Rectal smooth muscle tissue (tissue), 1 donor: ENCODE measurements at regions not wholly inside any gene's neighbourhood (a gene's known extent, or its start where the extent isn't known, plus 50 kb on each side); places are given as distances from the start of the nearest gene placed in this dataset.

Experiments used
- H3K27ac ChIP-seq: one replicate; pipeline ENCODE4 v1.7.0; 2013; ENCODE audit warnings: low read depth, low read length, inconsistent platforms
- H3K27me3 ChIP-seq: one replicate; pipeline ENCODE4 v1.7.0; 2013; ENCODE audit warnings: low read length; ENCODE audit not compliant: control insufficient read depth, insufficient read depth
- H3K36me3 ChIP-seq: one replicate; pipeline ENCODE4 v1.7.0; 2013; ENCODE audit warnings: low read length; ENCODE audit not compliant: control insufficient read depth, insufficient read depth
- H3K4me1 ChIP-seq: one replicate; pipeline ENCODE4 v1.7.0; 2013; ENCODE audit warnings: low read length; ENCODE audit not compliant: control insufficient read depth, insufficient read depth
- H3K4me3 ChIP-seq: one replicate; pipeline ENCODE4 v1.7.0; 2013; ENCODE audit warnings: low read length
- H3K9ac ChIP-seq: one replicate; pipeline ENCODE4 v1.7.0; 2013; ENCODE audit warnings: low read length

DNA sequence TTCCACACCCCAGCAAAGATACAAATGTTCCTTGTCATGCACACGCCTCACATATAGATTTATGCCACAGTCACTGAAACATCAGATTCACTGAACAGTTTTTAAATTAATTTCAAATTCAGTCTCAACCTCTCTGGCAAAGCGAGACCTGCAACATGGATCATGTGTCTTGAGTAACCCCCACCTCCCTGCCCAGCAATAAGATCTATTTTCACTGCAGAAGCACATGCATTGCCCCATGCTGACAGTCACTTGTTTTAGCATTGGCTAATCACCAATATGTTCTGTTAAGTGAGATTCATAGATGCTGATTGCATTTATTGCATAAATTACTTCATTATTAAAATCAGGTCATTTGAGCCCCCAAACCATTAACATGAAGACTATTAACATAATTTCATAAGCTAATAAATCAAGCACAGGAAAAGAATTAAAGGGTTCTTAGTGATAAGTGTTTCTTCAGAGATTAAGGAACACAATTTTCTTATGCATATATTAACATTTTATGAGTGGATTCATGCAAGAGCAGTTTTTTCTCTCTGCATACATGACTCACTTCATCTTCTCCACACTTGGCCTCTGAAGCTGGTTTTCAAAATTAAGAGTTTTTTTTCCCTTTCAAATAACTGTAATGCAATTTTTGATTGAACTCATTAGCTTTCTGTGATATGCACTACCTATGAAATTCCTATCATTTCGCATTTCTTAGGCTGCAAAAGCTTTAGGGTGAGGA, 173.2 kb upstream of the SOX4 start:
- H3K4me1 ChIP-seq = no peaks in the 10 kb centered on the region
- H3K9ac ChIP-seq = no peak overlapping the region

DNA sequence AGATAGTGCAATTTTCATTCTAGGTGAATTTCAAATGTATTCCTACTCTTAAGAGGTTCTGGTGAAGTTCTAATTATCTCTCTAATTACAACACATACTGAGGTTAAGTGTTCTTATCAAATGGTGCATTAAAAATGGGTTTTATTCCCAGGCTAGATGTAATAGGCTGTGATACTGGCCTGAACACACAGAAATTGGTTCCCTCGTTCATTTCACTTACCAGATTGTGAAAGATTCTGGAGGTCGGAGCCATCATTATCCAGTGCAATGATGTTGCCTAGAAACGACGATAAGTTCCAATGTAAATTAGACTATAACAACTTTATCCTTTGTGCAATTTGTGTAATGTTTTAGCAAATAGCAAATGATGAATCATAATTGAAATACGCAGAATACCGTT, 172.6 kb upstream of the SOX4 start:
- Histone ChIP-seq H3K27me3 (no peaks in the 10 kb centered on the region), H3K4me1 (no peaks in the 10 kb centered on the region), H3K27ac (no peak overlapping the region), H3K36me3 (no peaks in the 10 kb centered on the region), H3K9ac (no peak overlapping the region), H3K4me3 (no peak overlapping the region)

More for the DNA sequence above, 173.2 kb upstream of the SOX4 start:
- no peak overlapping the region for H3K27ac ChIP-seq
- no peaks in the 10 kb centered on the region for H3K27me3 ChIP-seq
- no peak overlapping the region for H3K4me3 ChIP-seq
- no peaks in the 10 kb centered on the region for H3K36me3 ChIP-seq

DNA sequence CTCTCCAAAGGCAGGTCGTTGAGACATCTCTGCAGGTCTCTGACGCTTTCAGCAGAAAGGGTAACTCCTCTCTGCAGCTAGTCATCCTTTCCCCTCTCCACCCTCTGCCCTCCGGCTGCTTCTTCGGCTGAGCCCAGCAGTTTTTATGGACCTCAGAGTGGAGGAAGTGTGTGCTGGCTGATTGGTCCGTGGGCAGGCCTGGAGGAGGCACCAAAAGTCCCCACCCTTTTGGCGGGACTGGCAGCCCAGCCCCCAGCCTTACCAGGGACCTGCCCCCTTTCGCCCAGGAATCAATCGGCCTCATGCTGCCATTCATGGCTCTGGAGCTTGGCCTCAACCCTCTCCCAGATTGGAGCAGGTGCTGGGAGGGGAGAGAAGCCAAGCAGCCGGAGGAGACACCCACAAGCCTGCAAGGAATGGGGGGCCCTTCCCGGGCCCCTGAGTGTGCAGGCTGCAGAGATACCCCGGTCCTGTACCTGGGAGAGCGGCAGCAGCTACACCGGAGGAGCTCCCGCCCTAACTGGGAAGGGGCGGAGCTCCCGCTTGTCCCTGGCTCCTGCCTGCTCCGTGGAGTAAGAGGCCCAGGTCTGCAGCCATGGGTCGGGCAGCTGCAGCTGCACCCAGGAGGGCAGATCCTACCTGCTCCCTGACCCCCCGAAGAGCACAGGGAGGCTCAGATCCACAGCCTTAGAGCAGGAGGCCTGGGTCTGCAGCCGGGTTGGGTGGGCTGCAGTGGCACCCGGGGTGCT, 170.3 kb upstream of the SOX4 start:
- H3K27ac ChIP-seq = no peak overlapping the region

DNA sequence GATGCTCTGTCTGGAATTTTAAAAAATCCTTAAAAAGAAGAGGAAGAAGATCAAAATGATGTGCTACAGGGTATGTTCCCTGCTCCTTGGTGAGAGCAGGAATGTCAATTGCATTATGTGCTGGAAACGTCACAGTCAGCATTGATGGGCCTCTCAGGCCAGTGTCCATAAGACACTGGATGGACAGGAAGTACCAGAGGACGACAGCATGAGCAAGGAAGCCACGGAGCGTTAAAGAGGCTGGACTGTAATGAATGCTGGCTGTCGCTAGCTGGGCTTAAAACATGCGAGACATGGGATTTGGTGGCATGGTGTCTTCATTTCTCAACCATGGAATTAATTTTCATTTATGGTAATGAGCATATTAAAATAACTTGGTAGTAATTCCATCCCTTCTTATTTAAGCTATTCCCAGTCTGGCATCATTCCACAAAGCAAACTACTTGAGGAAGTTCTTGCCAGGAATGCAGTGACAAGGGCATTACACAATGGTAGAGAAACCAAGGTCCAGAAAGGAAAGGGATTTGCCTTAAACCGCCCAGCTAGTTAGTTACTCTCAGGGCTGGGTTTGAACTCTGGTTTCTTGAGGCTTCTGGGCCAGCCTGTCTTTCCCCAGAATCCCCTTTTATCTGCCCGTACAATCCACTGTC, 166.6 kb upstream of the SOX4 start:
- Histone ChIP-seq H3K4me1 (no peaks in the 10 kb centered on the region), H3K36me3 (no peaks in the 10 kb centered on the region), H3K27ac (no peak overlapping the region), H3K27me3 (no peaks in the 10 kb centered on the region), H3K4me3 (no peak overlapping the region), H3K9ac (no peak overlapping the region)

More for the DNA sequence above, 170.3 kb upstream of the SOX4 start:
- no peak overlapping the region for H3K9ac ChIP-seq
- H3K27me3 ChIP-seq = no peaks in the 10 kb centered on the region
- H3K4me1 ChIP-seq = no peaks in the 10 kb centered on the region
- H3K4me3 ChIP-seq = no peak overlapping the region
- H3K36me3 ChIP-seq = no peaks in the 10 kb centered on the region

DNA sequence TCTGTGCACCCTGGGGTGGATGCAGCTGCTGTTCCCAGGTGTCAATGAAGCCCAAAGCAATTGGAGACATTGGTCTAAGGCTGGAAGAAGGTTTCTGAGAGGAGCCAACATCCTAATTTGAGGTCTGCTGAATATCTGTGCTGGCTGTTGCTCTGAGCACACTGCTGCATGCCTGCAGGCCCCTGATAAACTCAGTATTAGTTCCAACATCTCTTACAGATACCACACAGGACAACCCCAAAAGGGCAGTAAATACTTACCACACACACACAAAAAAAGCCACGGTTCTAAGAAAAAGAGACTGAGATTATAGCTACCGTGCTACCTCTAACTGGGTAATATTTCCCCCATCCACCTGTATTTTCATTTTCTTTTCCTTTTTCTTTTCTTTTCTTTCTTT, 164.3 kb upstream of the SOX4 start:
- Histone ChIP-seq H3K36me3 (no peaks in the 10 kb centered on the region), H3K4me3 (no peak overlapping the region), H3K9ac (no peak overlapping the region), H3K27me3 (no peaks in the 10 kb centered on the region), H3K4me1 (no peaks in the 10 kb centered on the region), H3K27ac (no peak overlapping the region)

DNA sequence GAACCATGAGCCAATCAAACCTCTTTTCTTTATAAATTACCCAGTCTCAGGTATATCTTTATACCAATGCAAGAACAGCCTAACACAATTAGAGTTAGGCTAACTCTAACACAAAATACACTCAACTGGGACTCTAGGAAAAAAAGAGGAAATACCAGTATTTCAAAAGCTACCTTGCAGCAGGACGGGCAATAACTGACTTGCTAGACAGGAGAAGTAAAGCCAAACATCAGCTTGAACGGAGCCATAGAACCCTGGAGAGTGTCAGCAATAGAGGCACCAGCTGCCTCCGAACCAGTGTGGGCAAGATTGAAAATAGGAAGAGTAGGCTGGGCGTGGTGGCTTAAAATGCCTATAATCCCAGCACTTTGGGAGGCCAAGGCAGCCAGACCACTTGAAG, 162.0 kb upstream of the SOX4 start:
- Histone ChIP-seq H3K36me3 (no peaks in the 10 kb centered on the region), H3K9ac (no peak overlapping the region), H3K4me1 (no peaks in the 10 kb centered on the region), H3K4me3 (no peak overlapping the region), H3K27me3 (no peaks in the 10 kb centered on the region), H3K27ac (no peak overlapping the region)

DNA sequence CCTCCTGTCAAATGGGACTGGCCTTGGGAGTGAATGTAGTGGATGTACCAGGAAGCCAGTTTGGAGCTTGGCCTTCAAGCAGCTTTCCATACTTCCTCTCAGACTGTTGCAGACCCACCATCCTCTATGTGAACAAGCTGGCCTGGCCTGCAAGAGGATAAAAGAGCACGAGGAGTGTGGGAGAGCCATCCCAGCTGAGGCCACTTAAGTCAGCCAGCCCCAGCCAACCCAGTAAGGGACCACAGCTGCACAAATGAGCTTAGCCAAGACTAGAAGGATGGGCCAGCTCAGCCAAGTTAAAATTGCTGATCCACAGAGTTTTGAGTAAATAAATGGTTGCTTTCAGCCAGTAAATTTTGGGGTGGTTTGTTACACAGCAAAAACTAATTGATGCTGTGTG, 156.9 kb upstream of the SOX4 start:
- Histone ChIP-seq H3K27ac (no peak overlapping the region), H3K27me3 (no peaks in the 10 kb centered on the region), H3K9ac (no peak overlapping the region), H3K36me3 (no peaks in the 10 kb centered on the region), H3K4me1 (no peaks in the 10 kb centered on the region), H3K4me3 (no peak overlapping the region)

GRCh38 chr6:21437581-21437980, 156.0 kb upstream of the SOX4 start:
- Histone ChIP-seq H3K4me1 (no peaks in the 10 kb centered on the region), H3K9ac (no peak overlapping the region), H3K27me3 (no peaks in the 10 kb centered on the region), H3K36me3 (no peaks in the 10 kb centered on the region), H3K4me3 (no peak overlapping the region), H3K27ac (no peak overlapping the region)

DNA sequence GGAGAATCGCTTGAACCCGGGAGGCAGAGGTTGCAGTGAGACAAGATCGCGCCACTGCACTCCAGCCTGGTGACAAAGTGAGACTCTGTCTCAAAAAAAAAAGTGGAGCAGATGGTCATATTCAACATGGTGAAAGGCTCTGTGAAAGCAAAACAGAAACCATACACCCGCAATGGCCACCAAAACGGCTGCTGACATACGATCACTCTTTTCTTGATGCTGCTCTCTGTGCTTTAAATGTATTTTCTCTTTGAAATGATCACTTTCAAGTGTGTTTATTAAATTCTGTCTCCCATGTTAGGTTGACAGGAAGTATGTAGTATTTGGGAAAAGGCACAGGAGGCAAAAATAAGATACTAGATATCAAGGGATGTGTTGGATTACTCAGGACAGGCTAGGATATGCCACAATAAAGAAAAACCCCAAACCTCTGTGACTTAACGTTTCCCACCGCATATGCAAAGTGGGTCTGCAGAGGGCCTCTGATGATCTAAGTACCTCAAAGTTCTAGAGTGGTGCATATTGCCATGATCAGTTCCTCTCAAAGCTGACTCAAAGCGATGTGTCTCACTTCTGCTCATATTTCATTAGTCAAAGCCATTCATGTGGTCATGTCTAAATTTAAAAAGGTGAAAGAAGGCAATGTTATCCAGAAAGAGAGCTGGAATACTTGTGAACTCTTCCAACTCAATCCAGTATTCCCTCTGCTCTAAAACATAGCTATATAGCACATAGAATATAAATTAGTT, 155.1 kb upstream of the SOX4 start:
- Histone ChIP-seq H3K27ac (no peak overlapping the region), H3K9ac (no peak overlapping the region), H3K4me3 (no peak overlapping the region), H3K36me3 (no peaks in the 10 kb centered on the region), H3K27me3 (no peaks in the 10 kb centered on the region), H3K4me1 (no peaks in the 10 kb centered on the region)

- Histone ChIP-seq H3K27me3 (no peaks in the 10 kb centered on the region), H3K27ac (no peak overlapping the region), H3K4me3 (no peak overlapping the region), H3K9ac (no peak overlapping the region), H3K4me1 (no peaks in the 10 kb centered on the region), H3K36me3 (no peaks in the 10 kb centered on the region)
Observed at GRCh38 chr6:21438986-21439352, 154.6 kb upstream of the SOX4 start.

DNA sequence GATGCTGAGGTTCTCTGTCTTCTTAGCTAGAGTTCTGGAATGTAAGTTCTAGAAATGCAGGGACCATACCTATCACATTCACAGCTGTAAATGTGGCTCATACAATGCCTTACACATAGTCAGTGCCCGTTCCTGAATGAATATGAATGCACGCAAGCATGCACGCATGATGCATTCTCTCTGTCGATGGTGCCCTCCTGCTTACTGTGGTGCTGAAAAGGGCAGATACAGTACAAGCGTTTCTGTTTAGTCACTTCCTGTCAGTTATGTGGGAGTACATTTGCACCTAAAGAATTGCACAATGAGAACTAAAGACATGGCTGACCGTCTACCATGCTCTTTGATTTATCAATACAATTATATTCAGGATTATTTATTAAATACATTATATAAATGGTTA, 152.2 kb upstream of the SOX4 start:
- H3K4me1 ChIP-seq = no peaks in the 10 kb centered on the region
- no peaks in the 10 kb centered on the region for H3K36me3 ChIP-seq
- H3K27ac ChIP-seq = no peak overlapping the region
- H3K9ac ChIP-seq = no peak overlapping the region
- H3K4me3 ChIP-seq = no peak overlapping the region
- no peaks in the 10 kb centered on the region for H3K27me3 ChIP-seq

GRCh38 chr6:21442874-21443273, 150.7 kb upstream of the SOX4 start:
- no peak overlapping the region for H3K9ac ChIP-seq
- no peak overlapping the region for H3K27ac ChIP-seq
- H3K4me3 ChIP-seq = no peak overlapping the region
- H3K36me3 ChIP-seq = no peaks in the 10 kb centered on the region
- no peaks in the 10 kb centered on the region for H3K4me1 ChIP-seq
- no peaks in the 10 kb centered on the region for H3K27me3 ChIP-seq
